ENCODE measurements at regions not wholly inside any gene's neighbourhood (a gene's known extent, or its start where the extent isn't known, plus 50 kb on each side); places are given as distances from the start of the nearest gene placed in this dataset.

DNA sequence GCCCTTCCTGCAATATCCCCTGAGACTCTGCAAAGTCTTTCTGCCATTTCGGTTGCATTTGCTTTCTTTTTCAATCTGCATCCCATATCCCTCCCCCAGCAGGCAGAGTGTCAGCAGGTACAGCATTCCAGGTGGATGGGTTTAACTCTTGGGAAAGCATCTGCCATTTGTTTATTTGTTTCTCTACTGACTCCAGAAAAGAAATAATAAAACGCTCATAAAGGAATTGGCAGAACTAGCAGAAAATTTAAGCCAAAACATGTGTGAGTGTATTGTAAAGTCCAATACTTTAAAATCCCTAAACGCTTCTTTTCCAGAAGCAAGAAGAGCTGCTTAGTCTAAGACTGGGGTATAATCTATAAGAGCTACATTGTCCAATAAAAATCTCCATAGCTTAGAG, 393.8 kb downstream of the TNS3 start:
- TF ChIP-seq, protein P1, sequence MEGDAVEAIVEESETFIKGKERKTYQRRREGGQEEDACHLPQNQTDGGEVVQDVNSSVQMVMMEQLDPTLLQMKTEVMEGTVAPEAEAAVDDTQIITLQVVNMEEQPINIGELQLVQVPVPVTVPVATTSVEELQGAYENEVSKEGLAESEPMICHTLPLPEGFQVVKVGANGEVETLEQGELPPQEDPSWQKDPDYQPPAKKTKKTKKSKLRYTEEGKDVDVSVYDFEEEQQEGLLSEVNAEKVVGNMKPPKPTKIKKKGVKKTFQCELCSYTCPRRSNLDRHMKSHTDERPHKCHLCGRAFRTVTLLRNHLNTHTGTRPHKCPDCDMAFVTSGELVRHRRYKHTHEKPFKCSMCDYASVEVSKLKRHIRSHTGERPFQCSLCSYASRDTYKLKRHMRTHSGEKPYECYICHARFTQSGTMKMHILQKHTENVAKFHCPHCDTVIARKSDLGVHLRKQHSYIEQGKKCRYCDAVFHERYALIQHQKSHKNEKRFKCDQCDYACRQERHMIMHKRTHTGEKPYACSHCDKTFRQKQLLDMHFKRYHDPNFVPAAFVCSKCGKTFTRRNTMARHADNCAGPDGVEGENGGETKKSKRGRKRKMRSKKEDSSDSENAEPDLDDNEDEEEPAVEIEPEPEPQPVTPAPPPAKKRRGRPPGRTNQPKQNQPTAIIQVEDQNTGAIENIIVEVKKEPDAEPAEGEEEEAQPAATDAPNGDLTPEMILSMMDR (IDR thresholded peaks at IDR 0.05): no peak
- no peak for TF ChIP-seq EZH2 (IDR thresholded peaks at IDR 0.05; ENCODE audit: borderline replicate concordance, insufficient read depth, low read depth, low read length, poor library complexity, severe bottlenecking)
